Erythroblast (primary cell): ENCODE measurements at regions not wholly inside any gene's neighbourhood (a gene's known extent, or its start where the extent isn't known, plus 50 kb on each side); places are given as distances from the start of the nearest gene placed in this dataset.

Source experiments
- GATA1 ChIP-seq: IDR thresholded peaks from 2 replicates; pipeline ENCODE4 v1.6.1; 2011; ENCODE audit warnings: low read depth, mild to moderate bottlenecking, control low read depth, low read length, moderate library complexity
- POLR2A ChIP-seq: IDR thresholded peaks from 2 replicates; pipeline ENCODE4 v1.6.1; 2011; ENCODE audit warnings: mild to moderate bottlenecking, low read length

- TF ChIP-seq POLR2A (no peak), GATA1 (no peak)
These were observed 98.2 kb upstream of the SLC22A11 start for GRCh38 chr11:64457416-64458010.
